ENCODE measurements at regions not wholly inside any gene's neighbourhood (a gene's known extent, or its start where the extent isn't known, plus 50 kb on each side); places are given as distances from the start of the nearest gene placed in this dataset.

GRCh38 chr20:4330011-4330410 lies 80.9 kb upstream of the ADRA1D start:
- TF ChIP-seq CTCF (IDR thresholded peaks at IDR 0.05; ENCODE audit: low read length) (no peak), EZH2 (IDR thresholded peaks at IDR 0.05; ENCODE audit: borderline replicate concordance, low read length) (no peak)
